Caco-2 (cell line): ENCODE measurements at regions not wholly inside any gene's neighbourhood (a gene's known extent, or its start where the extent isn't known, plus 50 kb on each side); places are given as distances from the start of the nearest gene placed in this dataset.

ENCODE experiments used
- BruUV-seq: library from RNA; stranded (reverse); fragments of 400-500 nt; replicated peaks from 2 replicates; lab custom pipeline; 2021; lab: Mats Ljungman, UMichigan
- CTCF ChIA-PET: fragments of 300-600 bp; sonication (Branson Sonifier 250); formaldehyde crosslinking; loops from one replicate; lab custom pipeline; 2022; ENCODE audit warnings: antibody characterized with exemption; lab: Charles Lee
- POLR2A ChIA-PET: fragments of 300-600 bp; sonication (Branson Sonifier 250); formaldehyde crosslinking; loops from one replicate; lab custom pipeline; 2022; ENCODE audit warnings: antibody characterized with exemption; lab: Charles Lee
- DNase-seq, 2 experiments: peaks; one replicate each; pipeline versions ENCODE4 v3.0.0 to v3.0.0-alpha.2; 2020 to 2022
- H3K27me3 ChIP-seq: replicated peaks from 2 replicates; pipeline ENCODE4 v1.6.0; 2011; ENCODE audit warnings: low read length; ENCODE audit not compliant: control insufficient read depth, insufficient read depth
- H3K36me3 ChIP-seq: 2 replicates; pipeline ENCODE4 v1.5.1; 2011; ENCODE audit warnings: low read length; ENCODE audit not compliant: control insufficient read depth, insufficient read depth
- H3K4me1 ChIP-seq: fragments of 250-450 bp; sonication (Bioruptor Pico); 2 replicates; pipeline ENCODE4 v1.5.1; 2020; ENCODE audit warnings: mild to moderate bottlenecking
- H3K4me3 ChIP-seq: 2 replicates; pipeline ENCODE4 v1.5.1; 2011; ENCODE audit warnings: low read depth, mild to moderate bottlenecking, control low read depth, low read length
- H3K9me3 ChIP-seq: fragments of 250-450 bp; sonication (Bioruptor Pico); 2 replicates; pipeline ENCODE4 v1.5.1; 2020; ENCODE audit warnings: mild to moderate bottlenecking, moderate library complexity
- H3K27ac Mint-ChIP-seq: one replicate; pipeline ENCODE4 v1.8.0; 2022; ENCODE audit warnings: mixed read lengths; ENCODE audit not compliant: unreplicated experiment
- H3K27me3 Mint-ChIP-seq: one replicate; pipeline ENCODE4 v1.8.0; 2022; ENCODE audit warnings: mixed read lengths; ENCODE audit not compliant: insufficient read depth, unreplicated experiment
- H3K36me3 Mint-ChIP-seq: one replicate; pipeline ENCODE4 v1.8.0; 2022; ENCODE audit warnings: mild to moderate bottlenecking, mixed read lengths; ENCODE audit not compliant: insufficient read depth, unreplicated experiment
- H3K4me1 Mint-ChIP-seq: one replicate; pipeline ENCODE4 v1.8.0; 2022; ENCODE audit warnings: low read depth, mixed read lengths; ENCODE audit not compliant: unreplicated experiment
- H3K4me3 Mint-ChIP-seq: one replicate; pipeline ENCODE4 v1.8.0; 2022; ENCODE audit warnings: mild to moderate bottlenecking, moderate library complexity, mixed read lengths; ENCODE audit not compliant: unreplicated experiment
- H3K9me3 Mint-ChIP-seq: one replicate; pipeline ENCODE4 v1.8.0; 2022; ENCODE audit warnings: mixed read lengths; ENCODE audit not compliant: unreplicated experiment
- intact Hi-C: fragments of 100-400 bp; cut with micrococcal nuclease; formaldehyde crosslinking; loops from one replicate; pipeline ENCODE4 v1.10.0; 2022; ENCODE audit not compliant: unreplicated experiment
- TF ChIP-seq, protein P1 (sequence below), 2 experiments: fragments of 200-600 bp in 1 of 2; IDR thresholded peaks; 1 replicate in 1 of 2; 2 replicates in 1 of 2; pipeline versions ENCODE4 v1.5.1 to v1.8.0; 2011 to 2022; ENCODE audit warnings: antibody characterized with exemption in 1 of 2, control low read depth in 1 of 2, inconsistent platforms in 1 of 2, low read depth in 1 of 2, low read length in 1 of 2, mild to moderate bottlenecking in 1 of 2, moderate library complexity in 1 of 2; ENCODE audit not compliant: insufficient read depth in 1 of 2, severe bottlenecking in 1 of 2, unreplicated experiment in 1 of 2

DNA sequence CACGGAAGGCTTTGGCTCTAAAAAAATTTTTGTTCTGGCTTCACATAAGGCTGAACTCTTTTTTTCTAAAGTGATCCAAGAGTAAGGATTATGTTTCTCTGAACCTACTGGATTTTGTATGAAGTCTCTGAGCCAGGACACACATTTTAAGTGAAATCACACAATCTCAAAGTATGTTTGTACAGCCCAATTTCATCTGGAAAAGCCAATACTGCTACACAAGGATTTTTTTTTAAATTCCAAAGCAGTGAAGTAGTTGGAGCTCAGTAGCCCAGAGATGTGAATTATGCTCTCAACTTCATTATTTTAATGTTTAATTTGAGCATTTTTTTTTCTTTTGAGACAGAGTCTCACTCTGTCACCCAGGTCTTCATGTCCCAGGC lies 243.9 kb downstream of the FAM43A start:
- Histone ChIP-seq H3K27me3 (no peaks in the 10 kb centered on the region), H3K9me3 (no peaks in the 10 kb centered on the region; the same call in 1 of the 2 replicates), H3K4me3 (no peak overlapping the region), H3K36me3 (no peaks in the 10 kb centered on the region), H3K4me1 (peaks cover 14% of the 10 kb centered on the region; the same call in 1 of the 2 replicates)
- Mint-ChIP-seq H3K36me3 (no peaks in the 10 kb centered on the region), H3K9me3 (no peaks in the 10 kb centered on the region), H3K4me3 (no peak overlapping the region), H3K27me3 (no peaks in the 10 kb centered on the region), H3K27ac (no peak overlapping the region), H3K4me1 (no peaks in the 10 kb centered on the region)
- intact Hi-C loops, result no loop called here
- DNase-seq, result no peak
- CTCF ChIA-PET, result no interaction called here
- BruUV-seq, result no TSS peak
- POLR2A ChIA-PET, result no interaction called here
- TF ChIP-seq, protein P1, sequence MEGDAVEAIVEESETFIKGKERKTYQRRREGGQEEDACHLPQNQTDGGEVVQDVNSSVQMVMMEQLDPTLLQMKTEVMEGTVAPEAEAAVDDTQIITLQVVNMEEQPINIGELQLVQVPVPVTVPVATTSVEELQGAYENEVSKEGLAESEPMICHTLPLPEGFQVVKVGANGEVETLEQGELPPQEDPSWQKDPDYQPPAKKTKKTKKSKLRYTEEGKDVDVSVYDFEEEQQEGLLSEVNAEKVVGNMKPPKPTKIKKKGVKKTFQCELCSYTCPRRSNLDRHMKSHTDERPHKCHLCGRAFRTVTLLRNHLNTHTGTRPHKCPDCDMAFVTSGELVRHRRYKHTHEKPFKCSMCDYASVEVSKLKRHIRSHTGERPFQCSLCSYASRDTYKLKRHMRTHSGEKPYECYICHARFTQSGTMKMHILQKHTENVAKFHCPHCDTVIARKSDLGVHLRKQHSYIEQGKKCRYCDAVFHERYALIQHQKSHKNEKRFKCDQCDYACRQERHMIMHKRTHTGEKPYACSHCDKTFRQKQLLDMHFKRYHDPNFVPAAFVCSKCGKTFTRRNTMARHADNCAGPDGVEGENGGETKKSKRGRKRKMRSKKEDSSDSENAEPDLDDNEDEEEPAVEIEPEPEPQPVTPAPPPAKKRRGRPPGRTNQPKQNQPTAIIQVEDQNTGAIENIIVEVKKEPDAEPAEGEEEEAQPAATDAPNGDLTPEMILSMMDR (IDR thresholded peaks at IDR 0.05; ENCODE audit: insufficient read depth in 1 of 2, low read depth in 1 of 2, low read length in 1 of 2, severe bottlenecking in 1 of 2, unreplicated experiment in 1 of 2), result no peak

DNA sequence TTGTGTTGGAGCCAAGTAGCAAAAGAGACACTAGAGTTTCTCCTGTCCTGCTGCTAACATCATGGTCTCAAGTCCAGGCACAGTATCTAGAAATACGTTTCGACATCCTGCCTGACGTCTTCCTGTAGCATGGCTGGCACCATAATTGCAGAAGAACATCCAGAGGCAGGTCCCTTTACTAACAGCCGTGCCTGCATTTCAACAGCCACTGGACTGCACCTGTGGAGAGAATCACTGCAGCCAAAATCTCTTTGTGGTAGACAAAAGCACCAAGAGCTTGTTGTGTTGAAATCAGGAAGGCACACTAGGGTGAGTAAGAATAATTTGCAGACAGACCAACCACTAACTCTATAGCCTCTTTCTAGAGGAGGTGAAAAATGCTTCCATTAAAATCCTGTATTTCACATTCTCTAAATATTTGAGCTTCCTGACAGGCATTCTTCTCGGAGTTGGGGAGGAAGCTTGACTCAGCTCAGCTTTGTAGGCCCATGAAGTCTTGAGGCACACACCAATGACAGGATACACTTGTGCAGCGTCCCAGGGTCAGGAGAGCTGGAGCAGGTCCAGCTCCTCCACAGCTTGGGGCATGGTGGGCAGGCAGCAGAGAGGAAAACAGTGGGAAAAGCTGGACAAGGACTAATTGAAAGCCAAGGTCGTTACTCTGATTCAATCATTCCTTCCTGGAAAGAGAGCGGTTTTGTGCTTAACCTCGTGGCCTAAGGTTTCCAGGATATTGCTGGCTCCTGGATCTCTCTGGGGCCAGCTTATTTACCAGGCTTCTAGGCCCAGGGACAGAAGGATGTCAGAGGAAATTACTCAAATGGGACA lies 244.9 kb downstream of the FAM43A start:
- Mint-ChIP-seq H3K4me3 (no peak overlapping the region), H3K36me3 (no peaks in the 10 kb centered on the region), H3K4me1 (no peaks in the 10 kb centered on the region), H3K27ac (no peak overlapping the region), H3K9me3 (no peaks in the 10 kb centered on the region), H3K27me3 (no peaks in the 10 kb centered on the region)
- no peak overlapping the region for H3K4me3 ChIP-seq
- no peak for DNase-seq
- peaks cover 14% of the 10 kb centered on the region; the same call in 1 of the 2 replicates for H3K4me1 ChIP-seq
- no peaks in the 10 kb centered on the region for H3K27me3 ChIP-seq
- POLR2A ChIA-PET, result no interaction called here
- CTCF ChIA-PET, result interaction anchor here (1.1 kb wide), 1 partner anchor 248 kb away, joined by 3 read pairs; no protein-coding TSS in a partner anchor
- BruUV-seq, result no TSS peak
- H3K9me3 ChIP-seq, result no peaks in the 10 kb centered on the region; the same call in 1 of the 2 replicates
- intact Hi-C loops, result no loop called here
- no peaks in the 10 kb centered on the region for H3K36me3 ChIP-seq
- TF ChIP-seq, protein P1 (IDR thresholded peaks at IDR 0.05; ENCODE audit: insufficient read depth in 1 of 2, low read depth in 1 of 2, low read length in 1 of 2, severe bottlenecking in 1 of 2, unreplicated experiment in 1 of 2), result no peak

DNA sequence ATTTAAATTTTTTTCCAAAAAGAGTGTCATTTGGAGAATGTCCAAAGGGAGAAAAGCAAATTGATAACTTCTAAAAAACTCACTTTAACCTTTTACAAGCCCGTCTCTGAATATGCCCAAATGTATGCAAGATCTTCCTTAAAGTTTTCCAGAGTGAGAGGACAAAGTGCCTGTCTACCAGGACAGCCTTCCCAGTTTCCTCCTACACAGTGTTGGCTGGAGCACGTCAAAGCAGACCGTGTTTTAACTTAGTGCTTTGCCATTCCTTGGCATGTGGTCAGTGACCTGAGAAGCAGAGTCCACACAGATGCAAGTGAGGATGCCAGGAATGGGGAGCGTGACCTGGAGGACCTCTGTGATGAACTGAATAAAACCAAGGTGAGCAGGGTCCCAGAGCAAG lies 245.7 kb downstream of the FAM43A start:
- ChIA-PET POLR2A (no interaction called here), CTCF (no interaction called here)
- Mint-ChIP-seq H3K27ac (no peak overlapping the region), H3K27me3 (no peaks in the 10 kb centered on the region), H3K9me3 (no peaks in the 10 kb centered on the region), H3K4me3 (no peak overlapping the region), H3K4me1 (no peaks in the 10 kb centered on the region), H3K36me3 (no peaks in the 10 kb centered on the region)
- no peaks in the 10 kb centered on the region for H3K36me3 ChIP-seq
- no peaks in the 10 kb centered on the region; the same call in 1 of the 2 replicates for H3K9me3 ChIP-seq
- H3K4me1 ChIP-seq, result peaks cover 14% of the 10 kb centered on the region; the same call in 1 of the 2 replicates
- no peak for DNase-seq
- TF ChIP-seq, protein P1 (IDR thresholded peaks at IDR 0.05; ENCODE audit: insufficient read depth in 1 of 2, low read depth in 1 of 2, low read length in 1 of 2, severe bottlenecking in 1 of 2, unreplicated experiment in 1 of 2), result no peak
- BruUV-seq, result no TSS peak
- no peak overlapping the region for H3K4me3 ChIP-seq
- H3K27me3 ChIP-seq, result no peaks in the 10 kb centered on the region
- intact Hi-C loops, result no loop called here
